ENCODE measurements at regions not wholly inside any gene's neighbourhood (a gene's known extent, or its start where the extent isn't known, plus 50 kb on each side); places are given as distances from the start of the nearest gene placed in this dataset.

GRCh38 chr2:181771356-181771755 lies 91.0 kb upstream of the NEUROD1 start:
- no peak for FAIRE-seq

- FAIRE-seq: no peak
These were observed 92.0 kb upstream of the NEUROD1 start for GRCh38 chr2:181772334-181772733.

GRCh38 chr2:181772777-181773176 lies 92.5 kb upstream of the NEUROD1 start:
- no peak for FAIRE-seq

GRCh38 chr2:181774685-181775084 lies 94.4 kb upstream of the NEUROD1 start:
- FAIRE-seq: no peak

GRCh38 chr2:181776336-181776735 lies 96.0 kb upstream of the NEUROD1 start:
- FAIRE-seq: no peak

GRCh38 chr2:181777734-181778133 lies 97.4 kb upstream of the NEUROD1 start:
- FAIRE-seq: no peak

GRCh38 chr2:181778621-181779201 lies 98.4 kb upstream of the NEUROD1 start:
- FAIRE-seq: no peak

GRCh38 chr2:181779288-181780021 lies 99.1 kb upstream of the NEUROD1 start:
- FAIRE-seq: no peak

- no peak for FAIRE-seq
These were observed 99.8 kb upstream of the NEUROD1 start for GRCh38 chr2:181780047-181780651.

- no peak for FAIRE-seq
These were observed 100.3 kb upstream of the NEUROD1 start for GRCh38 chr2:181780657-181781056.

- FAIRE-seq: no peak
These were observed 100.9 kb upstream of the NEUROD1 start for GRCh38 chr2:181781078-181781786.

GRCh38 chr2:181782660-181783059 lies 102.3 kb upstream of the NEUROD1 start:
- FAIRE-seq: no peak

GRCh38 chr2:181784556-181784955 lies 104.2 kb upstream of the NEUROD1 start:
- no peak for FAIRE-seq

- FAIRE-seq: no peak
These were observed 105.5 kb upstream of the NEUROD1 start for GRCh38 chr2:181785691-181786344.

GRCh38 chr2:181786371-181787228 lies 104.9 kb upstream of the ITPRID2 start:
- no peak for FAIRE-seq

GRCh38 chr2:181787310-181788048 lies 104.1 kb upstream of the ITPRID2 start:
- no peak for FAIRE-seq

- FAIRE-seq: no peak
These were observed 102.5 kb upstream of the ITPRID2 start for GRCh38 chr2:181788897-181789555.

- no peak for FAIRE-seq
These were observed 101.6 kb upstream of the ITPRID2 start for GRCh38 chr2:181789827-181790448.

GRCh38 chr2:181790716-181791649 lies 100.5 kb upstream of the ITPRID2 start:
- no peak for FAIRE-seq
